Esophagus muscularis mucosa (tissue), 4 donors: ENCODE measurements at regions not wholly inside any gene's neighbourhood (a gene's known extent, or its start where the extent isn't known, plus 50 kb on each side); places are given as distances from the start of the nearest gene placed in this dataset.

ENCODE experiments used
- DNase-seq: peaks from one replicate; pipeline ENCODE4 v3.0.0-alpha.2; 2017; ENCODE audit errors: extremely low spot score
- H3K27ac ChIP-seq, 4 donors: fragments of 200-600 bp; sonication (generic); replicated peaks in 1 of 4; 1 replicate in 3 of 4; 2 replicates in 1 of 4; pipeline ENCODE4 v1.5.1; 2016 to 2019; ENCODE audit warnings: mild to moderate bottlenecking in 1 of 4
- H3K27me3 ChIP-seq, 4 donors: fragments of 200-600 bp; sonication (generic); one replicate each; pipeline versions ENCODE4 v1.5.1 to v1.6.0; 2016 to 2019
- H3K36me3 ChIP-seq, 4 donors: fragments of 200-600 bp; sonication (generic); one replicate each; pipeline ENCODE4 v1.5.1; 2016 to 2019
- H3K4me1 ChIP-seq, 4 donors: fragments of 200-600 bp; sonication (generic); one replicate each; pipeline ENCODE4 v1.5.1; 2016 to 2019
- H3K4me3 ChIP-seq, 4 donors: fragments of 200-600 bp; sonication (generic); 1 replicate in 2 of 4; 2 replicates in 2 of 4; pipeline ENCODE4 v1.5.1; 2016 to 2019; ENCODE audit warnings: mild to moderate bottlenecking in 4 of 4, moderate library complexity in 1 of 4
- H3K9me3 ChIP-seq, 4 donors: fragments of 200-600 bp; sonication (generic); 1 replicate in 3 of 4; 2 replicates in 1 of 4; pipeline ENCODE4 v1.5.1; 2016 to 2019
- CTCF ChIP-seq, 3 experiments: fragments of 200-600 bp in 2 of 3; fragments of 450-650 bp in 1 of 3; sonication (generic) in 2 of 3; IDR thresholded peaks; one replicate each; pipeline ENCODE4 v1.5.1; 2017 to 2019; ENCODE audit warnings: antibody characterized with exemption in 3 of 3, mild to moderate bottlenecking in 2 of 3, moderate library complexity in 1 of 3
- EP300 ChIP-seq: sonication (generic); formaldehyde crosslinking; IDR thresholded peaks from one replicate; pipeline ENCODE4 v1.6.1; 2017; ENCODE audit warnings: antibody characterized with exemption
- POLR2A ChIP-seq: fragments of 450-650 bp; IDR thresholded peaks from one replicate; pipeline ENCODE4 v1.6.1; 2017; ENCODE audit warnings: antibody characterized with exemption, moderate library complexity, mild to moderate bottlenecking, low read depth
- POLR2AphosphoS5 ChIP-seq, 2 donors: sonication (generic); formaldehyde crosslinking; IDR thresholded peaks; one replicate each; pipeline ENCODE4 v1.6.1; 2017; ENCODE audit warnings: antibody characterized with exemption in 2 of 2
- WGBS: methylation state at CpG from one replicate; pipeline ENCODE4 v1.1.5; 2018; 5-methylcytosine and 5-hydroxymethylcytosine counted together
- intact Hi-C: fragments of 100-400 bp; cut with DNase I; formaldehyde crosslinking; loops from one replicate; pipeline ENCODE4 v1.15.1; 2023

GRCh38 chr9:82553654-82554366 is 509.1 kb downstream of the RASEF start:
- DNase-seq: no peak
- Histone ChIP-seq H3K36me3 (no peaks in the 10 kb centered on the region), H3K4me1 (peaks cover 0 to 8% (median 0%) of the 10 kb centered on the region in 4 donors), H3K27me3 (no peaks in the 10 kb centered on the region), H3K27ac (no peak overlapping the region), H3K9me3 (no peaks in the 10 kb centered on the region), H3K4me3 (no peak overlapping the region)
- TF ChIP-seq POLR2AphosphoS5 (IDR thresholded peaks at IDR 0.05) (no peak), CTCF (IDR thresholded peaks at IDR 0.05) (no peak), POLR2A (no peak), EP300 (no peak)
- intact Hi-C loops: no loop called here
- 83% methylated on average over 8 of the region's 8 CpGs for WGBS

- TF ChIP-seq POLR2A (no peak), CTCF (IDR thresholded peaks at IDR 0.05) (no peak), POLR2AphosphoS5 (IDR thresholded peaks at IDR 0.05) (no peak), EP300 (no peak)
- WGBS: 85% methylated on average over 3 of the region's 3 CpGs
These were observed 508.6 kb downstream of the RASEF start for GRCh38 chr9:82554381-82554780.

GRCh38 chr9:82555031-82555430 is 507.9 kb downstream of the RASEF start:
- 88% methylated on average over 1 of the region's 1 CpG for WGBS
- intact Hi-C loops: no loop called here
- TF ChIP-seq CTCF (IDR thresholded peaks at IDR 0.05): no peak
- no peak for TF ChIP-seq EP300
- TF ChIP-seq POLR2A: no peak
- TF ChIP-seq POLR2AphosphoS5 (IDR thresholded peaks at IDR 0.05): no peak

More at GRCh38 chr9:82554381-82554780, 508.6 kb downstream of the RASEF start:
- Histone ChIP-seq H3K27ac (no peak overlapping the region), H3K4me3 (no peak overlapping the region), H3K4me1 (peaks cover 0 to 8% (median 0%) of the 10 kb centered on the region in 4 donors), H3K27me3 (no peaks in the 10 kb centered on the region), H3K36me3 (no peaks in the 10 kb centered on the region), H3K9me3 (no peaks in the 10 kb centered on the region)
- intact Hi-C loops: no loop called here
- no peak for DNase-seq

GRCh38 chr9:82555431-82556051 is 507.4 kb downstream of the RASEF start:
- 67% methylated on average over 7 of the region's 7 CpGs for WGBS

More at GRCh38 chr9:82555031-82555430, 507.9 kb downstream of the RASEF start:
- no peaks in the 10 kb centered on the region for H3K27me3 ChIP-seq
- H3K27ac ChIP-seq: no peak overlapping the region
- H3K4me3 ChIP-seq: no peak overlapping the region
- H3K9me3 ChIP-seq: no peaks in the 10 kb centered on the region
- DNase-seq: no peak
- H3K4me1 ChIP-seq: peaks cover 0 to 8% (median 0%) of the 10 kb centered on the region in 4 donors
- no peaks in the 10 kb centered on the region for H3K36me3 ChIP-seq

More at GRCh38 chr9:82555431-82556051, 507.4 kb downstream of the RASEF start:
- no peak for TF ChIP-seq POLR2AphosphoS5 (IDR thresholded peaks at IDR 0.05)
- TF ChIP-seq EP300: no peak
- TF ChIP-seq CTCF (IDR thresholded peaks at IDR 0.05): no peak
- TF ChIP-seq POLR2A: no peak
- no peak overlapping the region for H3K4me3 ChIP-seq
- H3K36me3 ChIP-seq: no peaks in the 10 kb centered on the region
- H3K27ac ChIP-seq: no peak overlapping the region
- no peaks in the 10 kb centered on the region for H3K9me3 ChIP-seq
- H3K4me1 ChIP-seq: peaks cover 0 to 8% (median 0%) of the 10 kb centered on the region in 4 donors
- DNase-seq: no peak
- intact Hi-C loops: no loop called here
- H3K27me3 ChIP-seq: no peaks in the 10 kb centered on the region
